ENCODE measurements at regions not wholly inside any gene's neighbourhood (a gene's known extent, or its start where the extent isn't known, plus 50 kb on each side); places are given as distances from the start of the nearest gene placed in this dataset.

DNA sequence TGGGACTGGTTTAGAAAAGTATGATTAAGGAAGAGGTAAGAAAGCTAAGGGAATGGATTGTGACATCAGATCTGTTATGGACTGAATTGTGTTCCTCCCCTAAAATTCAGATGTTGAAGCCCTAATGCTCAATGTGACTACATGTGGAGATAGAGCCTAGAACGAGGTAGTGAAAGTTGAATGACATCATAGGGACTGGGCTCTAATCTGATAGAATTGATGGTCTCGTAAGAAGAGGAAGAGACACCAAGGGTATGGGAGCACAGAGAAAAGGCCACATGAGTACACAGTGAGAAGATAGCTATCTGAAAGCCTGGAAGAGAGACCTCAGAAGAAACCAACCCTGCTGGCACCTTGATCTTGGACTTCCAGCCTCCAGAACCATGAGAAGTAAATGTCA is 178.3 kb downstream of the TRIB2 start:
- Histone ChIP-seq H3K27me3 (replicated peaks in 1 of 2; ENCODE audit: control insufficient read depth in 2 of 2, extremely low read depth in 1 of 2, insufficient read depth in 2 of 2, low read length in 1 of 2) (no peaks in the 10 kb centered on the region), H3K36me3 (ENCODE audit: control insufficient read depth in 2 of 2, extremely low read depth in 1 of 2, insufficient read depth in 1 of 2, low read length in 1 of 2) (no peaks in the 10 kb centered on the region), H3K9me3 (no peaks in the 10 kb centered on the region), H3K27ac (ENCODE audit: low read length) (no peak overlapping the region), H3K4me1 (ENCODE audit: control insufficient read depth in 1 of 2, extremely low read depth in 1 of 2, insufficient read depth in 2 of 2, low read length in 2 of 2) (peaks cover 9 to 14% of the 10 kb centered on the region in 2 experiments), H3K4me3 (ENCODE audit: control insufficient read depth in 1 of 2, extremely low read depth in 1 of 2, low read length in 1 of 2) (no peak overlapping the region)
- Mint-ChIP-seq H3K4me1 (peaks cover 24 to 35% (median 25%) of the 10 kb centered on the region in 3 donors), H3K27me3 (no peaks in the 10 kb centered on the region), H3K36me3 (peaks cover 14% of the 10 kb centered on the region), H3K4me3 (no peak overlapping the region), H3K9me3 (peaks cover 21 to 32% (median 21%) of the 10 kb centered on the region in 3 donors), H3K27ac (peak overlapping the region in 1 of 2 donors; percentile 29)
- DNase-seq: no peak
- POLR2A ChIA-PET: interaction anchor here in 1 of 2 donors (0.5 kb wide), 1 partner anchor 1555 kb away, joined by 3 read pairs; no protein-coding TSS in a partner anchor
- 92% methylated on average over 2 of the region's 2 CpGs for WGBS (ENCODE audit: insufficient coverage)
- no peak for ATAC-seq (replicated peaks in 1 of 4)
- CTCF ChIA-PET: no interaction called here

DNA sequence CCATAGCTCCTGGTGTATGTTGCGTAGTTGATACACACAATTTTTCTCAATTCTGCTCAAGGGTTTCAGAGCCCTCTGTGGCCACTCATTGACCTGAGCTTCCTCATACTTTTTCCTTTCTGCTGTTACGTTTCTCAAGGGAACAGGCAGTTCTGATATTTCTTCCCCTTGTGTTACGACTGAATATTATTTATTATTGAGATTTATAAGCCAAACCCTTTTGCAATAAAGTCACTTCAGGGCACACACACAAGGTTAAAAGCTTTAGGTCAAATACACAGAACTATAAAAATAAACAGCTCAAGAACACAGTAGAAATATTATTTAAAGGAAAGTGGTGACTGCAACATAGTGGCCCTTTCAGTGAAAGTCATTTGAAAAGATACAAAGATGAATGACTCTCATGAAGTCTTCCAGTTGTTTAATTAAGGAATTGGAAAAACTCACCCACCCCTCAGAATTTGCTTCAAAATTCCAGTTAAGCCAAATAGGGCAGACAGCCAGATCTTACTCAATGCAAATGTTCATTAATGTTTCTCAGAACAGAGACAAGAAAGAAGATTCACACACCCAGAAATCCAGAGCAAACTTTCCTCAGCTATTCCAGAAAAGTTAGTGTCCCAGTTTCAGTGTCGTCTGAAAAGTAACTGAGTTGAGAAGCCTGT is 179.7 kb downstream of the TRIB2 start:
- no peak overlapping the region for H3K4me3 ChIP-seq (ENCODE audit: control insufficient read depth in 1 of 2, extremely low read depth in 1 of 2, low read length in 1 of 2)
- H3K4me3 Mint-ChIP-seq: peak overlapping the region in 1 of 3 donors; percentile 46
- H3K27ac Mint-ChIP-seq: peak overlapping the region; percentile 71 to 92
- H3K9me3 Mint-ChIP-seq: peaks cover 18 to 26% (median 18%) of the 10 kb centered on the region in 3 donors
- H3K9me3 ChIP-seq: no peaks in the 10 kb centered on the region
- H3K27me3 Mint-ChIP-seq: no peaks in the 10 kb centered on the region
- H3K36me3 Mint-ChIP-seq: peaks cover 13% of the 10 kb centered on the region
- no peaks in the 10 kb centered on the region for H3K27me3 ChIP-seq (replicated peaks in 1 of 2; ENCODE audit: control insufficient read depth in 2 of 2, extremely low read depth in 1 of 2, insufficient read depth in 2 of 2, low read length in 1 of 2)
- H3K4me1 Mint-ChIP-seq: peaks cover 24 to 35% (median 25%) of the 10 kb centered on the region in 3 donors
- 100% methylated on average over 2 of the region's 4 CpGs for whole genome bisulfite sequencing (ENCODE audit: insufficient coverage)
- H3K36me3 ChIP-seq (ENCODE audit: control insufficient read depth in 2 of 2, extremely low read depth in 1 of 2, insufficient read depth in 1 of 2, low read length in 1 of 2): no peaks in the 10 kb centered on the region
- ChIA-PET POLR2A (interaction anchor here in 1 of 2 donors (0.7 kb wide), 1 partner anchor 17 kb away, joined by 3 read pairs; no protein-coding TSS in a partner anchor), CTCF (interaction anchor here (0.6 to 0.7 kb wide), 3 partner anchors 140 to 859 kb away, joined by 3 to 4 read pairs (median 3); no protein-coding TSS in a partner anchor)
- H3K27ac ChIP-seq (ENCODE audit: low read length): no peak overlapping the region
- peaks cover 9 to 14% of the 10 kb centered on the region in 2 experiments for H3K4me1 ChIP-seq (ENCODE audit: control insufficient read depth in 1 of 2, extremely low read depth in 1 of 2, insufficient read depth in 2 of 2, low read length in 2 of 2)
- DNase-seq: no peak
- ATAC-seq (replicated peaks in 1 of 4): no peak

DNA sequence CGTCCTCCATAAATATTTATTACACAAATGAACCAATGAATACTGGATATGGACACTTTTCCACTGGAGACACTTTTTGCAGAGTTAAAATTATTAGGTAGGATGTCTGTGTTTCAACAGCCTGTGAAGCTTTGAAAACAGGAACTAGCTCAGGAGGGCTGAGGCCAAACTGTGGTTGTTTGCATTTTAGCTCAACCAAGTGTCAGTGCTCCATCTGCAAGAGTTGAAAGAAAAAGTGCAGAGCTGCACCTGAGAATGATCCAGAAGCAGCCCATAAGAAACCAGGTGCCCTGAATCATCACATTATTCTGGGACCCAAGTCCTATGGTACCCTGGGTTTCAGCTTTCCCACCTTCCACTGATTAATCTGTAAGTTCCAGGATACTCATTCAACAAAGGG is 180.4 kb downstream of the TRIB2 start:
- Histone ChIP-seq H3K27ac (ENCODE audit: low read length) (peak overlapping the region; percentile 15), H3K4me3 (ENCODE audit: control insufficient read depth in 1 of 2, extremely low read depth in 1 of 2, low read length in 1 of 2) (no peak overlapping the region), H3K9me3 (no peaks in the 10 kb centered on the region), H3K4me1 (ENCODE audit: control insufficient read depth in 1 of 2, extremely low read depth in 1 of 2, insufficient read depth in 2 of 2, low read length in 2 of 2) (peaks cover 9 to 14% of the 10 kb centered on the region in 2 experiments), H3K27me3 (replicated peaks in 1 of 2; ENCODE audit: control insufficient read depth in 2 of 2, extremely low read depth in 1 of 2, insufficient read depth in 2 of 2, low read length in 1 of 2) (no peaks in the 10 kb centered on the region), H3K36me3 (ENCODE audit: control insufficient read depth in 2 of 2, extremely low read depth in 1 of 2, insufficient read depth in 1 of 2, low read length in 1 of 2) (no peaks in the 10 kb centered on the region)
- H3K4me1 Mint-ChIP-seq: peaks cover 24 to 35% (median 25%) of the 10 kb centered on the region in 3 donors
- H3K27me3 Mint-ChIP-seq: no peaks in the 10 kb centered on the region
- CTCF ChIA-PET: no interaction called here
- peak overlapping the region in 2 of 3 donors; percentile 4 to 46 for H3K4me3 Mint-ChIP-seq
- H3K36me3 Mint-ChIP-seq: peaks cover 7% of the 10 kb centered on the region
- H3K27ac Mint-ChIP-seq: peak overlapping the region; percentile 85 to 92
- no CpG with 5 or more reads among the region's 1 CpG for WGBS (ENCODE audit: insufficient coverage)
- DNase-seq: peak in 7 of 35 experiments; percentile 1 to 28 (median 5)
- POLR2A ChIA-PET: interaction anchor here in 1 of 2 donors (0.8 kb wide), 1 partner anchor 380 kb away, joined by 3 read pairs; no protein-coding TSS in a partner anchor
- ATAC-seq (replicated peaks in 1 of 4): peak; percentile 50 to 94 (median 69)
- peaks cover 12 to 18% (median 12%) of the 10 kb centered on the region in 3 donors for H3K9me3 Mint-ChIP-seq

DNA sequence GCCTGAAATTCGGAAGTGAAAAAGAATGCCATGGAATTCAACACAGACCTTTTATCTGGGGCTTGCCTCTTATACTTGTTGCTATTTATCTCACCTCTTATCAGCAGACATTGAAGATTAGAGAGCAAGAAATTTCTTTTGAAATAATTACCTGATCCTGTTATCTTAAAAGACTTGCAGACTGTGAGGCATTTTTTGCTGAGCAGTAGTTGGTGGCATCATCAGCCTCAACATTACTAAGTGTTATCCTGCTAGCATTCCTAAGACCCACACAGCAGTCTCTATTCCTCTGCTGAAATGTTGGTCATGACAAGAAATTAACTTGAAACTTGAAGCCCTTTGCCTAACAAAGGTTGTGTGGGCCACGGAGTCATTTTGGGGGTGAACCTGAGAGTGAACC is 186.5 kb downstream of the TRIB2 start:
- H3K27ac ChIP-seq (ENCODE audit: low read length): no peak overlapping the region
- peaks cover 0 to 2% of the 10 kb centered on the region in 2 donors for H3K27me3 Mint-ChIP-seq
- H3K9me3 Mint-ChIP-seq: no peaks in the 10 kb centered on the region
- no peak overlapping the region for H3K27ac Mint-ChIP-seq
- DNase-seq: no peak
- H3K4me3 Mint-ChIP-seq: no peak overlapping the region
- peaks cover 2 to 6% (median 4%) of the 10 kb centered on the region in 3 donors for H3K4me1 Mint-ChIP-seq
- H3K27me3 ChIP-seq (replicated peaks in 1 of 2; ENCODE audit: control insufficient read depth in 2 of 2, extremely low read depth in 1 of 2, insufficient read depth in 2 of 2, low read length in 1 of 2): no peaks in the 10 kb centered on the region
- no peaks in the 10 kb centered on the region for H3K4me1 ChIP-seq (ENCODE audit: control insufficient read depth in 1 of 2, extremely low read depth in 1 of 2, insufficient read depth in 2 of 2, low read length in 2 of 2)
- H3K4me3 ChIP-seq (ENCODE audit: control insufficient read depth in 1 of 2, extremely low read depth in 1 of 2, low read length in 1 of 2): no peak overlapping the region
- no peaks in the 10 kb centered on the region for H3K36me3 ChIP-seq (ENCODE audit: control insufficient read depth in 2 of 2, extremely low read depth in 1 of 2, insufficient read depth in 1 of 2, low read length in 1 of 2)
- no CpG with 5 or more reads among the region's 2 CpGs for WGBS (ENCODE audit: insufficient coverage)
- CTCF ChIA-PET: no interaction called here
- ATAC-seq (replicated peaks in 1 of 4): no peak
- H3K36me3 Mint-ChIP-seq: no peaks in the 10 kb centered on the region
- POLR2A ChIA-PET: no interaction called here
- H3K9me3 ChIP-seq: no peaks in the 10 kb centered on the region

DNA sequence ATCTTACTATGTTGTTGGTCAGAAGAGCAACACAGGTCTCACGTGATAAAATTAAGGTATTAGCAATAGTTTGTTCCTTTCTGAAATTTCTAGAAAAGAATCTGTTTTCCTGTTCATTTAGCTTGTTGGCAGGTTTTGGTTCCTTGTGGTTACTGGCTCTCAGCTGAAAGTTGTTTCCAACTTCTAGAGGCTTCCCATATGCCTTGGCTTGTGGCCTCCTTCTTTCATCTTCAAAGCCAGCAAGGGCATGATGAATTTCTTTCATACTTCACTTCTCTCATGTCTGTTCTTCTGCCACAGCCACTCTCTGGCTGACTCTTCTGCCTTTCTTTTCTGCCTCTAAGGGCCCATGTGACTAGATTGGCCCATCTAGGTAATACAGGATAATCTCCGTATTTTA is 193.7 kb downstream of the TRIB2 start:
- Mint-ChIP-seq H3K4me3 (no peak overlapping the region), H3K36me3 (no peaks in the 10 kb centered on the region), H3K27ac (peak overlapping the region in 1 of 2 donors; percentile 19), H3K4me1 (peaks cover 0 to 2% (median 0%) of the 10 kb centered on the region in 3 donors), H3K9me3 (peaks cover 0 to 3% (median 0%) of the 10 kb centered on the region in 3 donors), H3K27me3 (peaks cover 2 to 4% of the 10 kb centered on the region in 2 donors)
- CTCF ChIA-PET: interaction anchor here in 1 of 2 donors (1.0 kb wide), 1 partner anchor 13 kb away, joined by 3 read pairs; no protein-coding TSS in a partner anchor
- Histone ChIP-seq H3K4me3 (ENCODE audit: control insufficient read depth in 1 of 2, extremely low read depth in 1 of 2, low read length in 1 of 2) (no peak overlapping the region), H3K27ac (ENCODE audit: low read length) (no peak overlapping the region), H3K36me3 (ENCODE audit: control insufficient read depth in 2 of 2, extremely low read depth in 1 of 2, insufficient read depth in 1 of 2, low read length in 1 of 2) (no peaks in the 10 kb centered on the region), H3K9me3 (no peaks in the 10 kb centered on the region), H3K4me1 (ENCODE audit: control insufficient read depth in 1 of 2, extremely low read depth in 1 of 2, insufficient read depth in 2 of 2, low read length in 2 of 2) (no peaks in the 10 kb centered on the region), H3K27me3 (replicated peaks in 1 of 2; ENCODE audit: control insufficient read depth in 2 of 2, extremely low read depth in 1 of 2, insufficient read depth in 2 of 2, low read length in 1 of 2) (no peaks in the 10 kb centered on the region)
- ATAC-seq (replicated peaks in 1 of 4): no peak
- POLR2A ChIA-PET: no interaction called here
- no CpG with 5 or more reads among the region's 2 CpGs for WGBS (ENCODE audit: insufficient coverage)
- DNase-seq: no peak

DNA sequence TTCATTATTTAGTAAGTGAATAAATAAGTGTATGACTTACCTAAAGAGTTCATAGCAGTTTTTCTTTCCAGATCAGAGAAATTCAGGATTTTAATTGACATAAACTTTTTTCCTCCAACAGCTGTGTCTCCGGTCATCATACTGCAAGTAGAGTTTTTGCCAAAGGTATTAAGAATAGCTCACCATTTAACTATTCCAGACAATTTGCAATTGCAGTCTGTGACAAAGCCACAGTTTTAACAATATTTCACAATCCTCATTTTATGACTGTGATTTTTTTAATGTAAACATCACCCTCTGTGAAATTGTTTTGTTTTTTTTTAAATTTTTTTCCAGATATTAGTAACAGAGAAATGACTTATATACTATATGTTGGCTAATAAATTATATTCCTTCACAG is 199.1 kb downstream of the TRIB2 start:
- Mint-ChIP-seq H3K27me3 (peaks cover 0 to 4% of the 10 kb centered on the region in 2 donors), H3K4me3 (no peak overlapping the region), H3K9me3 (no peaks in the 10 kb centered on the region), H3K36me3 (no peaks in the 10 kb centered on the region), H3K27ac (no peak overlapping the region), H3K4me1 (no peaks in the 10 kb centered on the region)
- Histone ChIP-seq H3K27me3 (replicated peaks in 1 of 2; ENCODE audit: control insufficient read depth in 2 of 2, extremely low read depth in 1 of 2, insufficient read depth in 2 of 2, low read length in 1 of 2) (no peaks in the 10 kb centered on the region), H3K4me1 (ENCODE audit: control insufficient read depth in 1 of 2, extremely low read depth in 1 of 2, insufficient read depth in 2 of 2, low read length in 2 of 2) (no peaks in the 10 kb centered on the region), H3K36me3 (ENCODE audit: control insufficient read depth in 2 of 2, extremely low read depth in 1 of 2, insufficient read depth in 1 of 2, low read length in 1 of 2) (no peaks in the 10 kb centered on the region), H3K4me3 (ENCODE audit: control insufficient read depth in 1 of 2, extremely low read depth in 1 of 2, low read length in 1 of 2) (no peak overlapping the region), H3K27ac (ENCODE audit: low read length) (no peak overlapping the region), H3K9me3 (no peaks in the 10 kb centered on the region)
- DNase-seq (no peak), ATAC-seq (replicated peaks in 1 of 4) (no peak)
- ChIA-PET CTCF (interaction anchor here in 1 of 2 donors (0.7 kb wide), 1 partner anchor 15 kb away, joined by 4 read pairs; no protein-coding TSS in a partner anchor), POLR2A (no interaction called here)
- WGBS (ENCODE audit: insufficient coverage): no CpG with 5 or more reads among the region's 1 CpG

Data from T-cell (primary cell).